ENCODE measurements at regions not wholly inside any gene's neighbourhood (a gene's known extent, or its start where the extent isn't known, plus 50 kb on each side); places are given as distances from the start of the nearest gene placed in this dataset.
"Not testable (repeated sequence)": the region's sequence is repeated elsewhere in the genome, so short reads cannot be mapped to it uniquely, and the experiment has no call there.

DNA sequence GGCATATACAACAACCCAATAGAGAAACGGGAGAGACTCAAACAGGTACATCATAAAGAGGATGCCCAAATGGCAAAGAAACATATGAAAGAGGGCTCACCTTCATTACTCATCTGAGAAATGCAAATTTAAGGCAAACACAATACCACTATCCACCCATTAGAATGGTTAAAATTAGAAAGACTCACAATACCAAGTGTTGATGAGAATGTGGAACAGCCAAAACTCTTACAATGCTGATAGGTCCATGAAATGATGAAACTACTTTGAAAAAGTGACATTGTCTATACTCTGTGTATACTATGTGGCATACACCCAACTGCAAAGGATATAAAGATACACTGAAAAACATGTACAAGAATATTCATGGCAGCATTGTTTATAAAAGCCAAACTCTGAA, 96.2 kb upstream of the TSHZ3 start:
- DNase-seq (ENCODE audit: low read depth in 2 of 2): no peak

DNA sequence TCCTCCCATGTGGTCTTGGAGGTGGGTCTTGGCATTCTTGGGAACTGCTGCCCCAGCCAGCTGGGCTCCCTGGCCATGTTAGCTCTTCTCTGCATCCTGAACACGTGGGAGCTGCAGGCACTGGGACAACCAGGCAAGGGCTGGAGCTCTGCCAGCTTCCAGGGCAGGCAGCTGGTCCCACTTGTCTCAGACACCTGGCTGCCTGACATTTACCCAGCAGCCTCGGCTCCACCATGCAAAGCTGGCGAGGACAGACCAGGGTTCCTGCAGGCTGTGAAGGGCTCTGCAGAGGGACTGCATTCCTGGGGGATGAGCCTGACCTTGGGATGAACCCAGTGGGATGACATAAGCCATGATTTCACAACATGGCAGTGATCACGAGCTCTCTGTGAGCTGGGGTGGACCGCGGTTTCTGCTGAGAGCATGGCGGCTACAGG, 99.0 kb upstream of the TSHZ3 start:
- no peak for DNase-seq (ENCODE audit: low read depth in 2 of 2)

DNA sequence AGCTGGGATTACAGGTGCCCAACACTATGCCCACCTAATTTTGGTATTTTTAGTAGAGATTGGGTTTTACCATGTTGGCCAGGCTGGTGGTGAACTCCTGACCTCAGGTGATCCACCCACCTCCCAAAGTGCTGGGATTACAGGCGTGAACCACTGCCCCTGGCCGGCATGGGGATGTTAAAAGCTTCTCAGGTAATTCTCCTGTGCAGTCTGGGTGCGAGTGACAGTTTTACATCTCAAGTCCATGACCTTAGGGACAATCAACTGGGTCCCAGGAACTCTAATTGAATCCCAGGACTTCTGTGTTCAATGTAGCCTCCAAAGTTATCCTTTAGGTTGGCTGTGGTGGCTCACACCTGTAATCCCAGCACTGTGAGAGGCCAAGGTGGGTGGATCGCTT, 100.1 kb upstream of the TSHZ3 start:
- no peak for DNase-seq (ENCODE audit: low read depth in 2 of 2)

DNA sequence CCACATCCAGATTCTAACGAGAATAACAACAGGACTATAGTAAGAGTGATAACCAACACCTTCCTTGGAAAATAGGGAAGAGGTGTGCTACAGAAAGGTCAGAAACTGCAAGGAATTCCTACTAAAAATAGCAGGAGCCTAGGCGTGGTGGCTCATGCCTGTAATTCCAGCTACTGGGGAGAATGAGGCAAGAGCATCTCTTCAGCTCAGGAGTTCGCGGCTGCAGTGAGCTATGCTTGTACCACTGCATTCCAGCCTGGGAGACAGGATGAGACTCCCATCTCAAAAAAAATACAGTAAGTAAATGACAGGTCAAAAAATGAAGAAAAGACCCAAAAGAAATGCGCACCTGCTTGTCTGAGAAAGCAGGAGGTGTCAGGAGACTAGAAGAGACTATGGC, 101.5 kb upstream of the TSHZ3 start:
- DNase-seq (ENCODE audit: low read depth in 2 of 2): no peak

- no peak for DNase-seq (ENCODE audit: low read depth in 2 of 2)
Observed at GRCh38 chr19:31451686-31452330, 102.6 kb upstream of the TSHZ3 start.

DNA sequence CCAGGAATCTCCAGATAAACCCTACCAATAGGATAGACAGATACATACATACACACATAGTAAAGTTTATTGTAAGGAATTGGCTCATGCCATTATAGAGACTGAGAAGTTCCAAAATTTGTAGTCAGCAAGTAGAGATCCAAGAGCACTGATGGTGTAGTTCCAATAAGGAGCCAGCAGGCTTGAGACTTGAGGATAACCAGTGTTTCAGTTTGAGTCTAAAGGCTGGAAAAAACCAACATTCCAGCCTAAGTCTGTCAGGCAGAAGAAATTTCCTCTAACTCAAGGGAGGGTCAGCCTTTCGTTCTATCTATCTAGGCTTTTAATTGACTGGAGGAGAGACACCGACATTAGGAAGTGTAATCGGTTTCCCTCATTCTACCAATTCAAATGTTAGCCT, 110.2 kb upstream of the TSHZ3 start:
- DNase-seq (ENCODE audit: low read depth in 2 of 2): no peak

DNA sequence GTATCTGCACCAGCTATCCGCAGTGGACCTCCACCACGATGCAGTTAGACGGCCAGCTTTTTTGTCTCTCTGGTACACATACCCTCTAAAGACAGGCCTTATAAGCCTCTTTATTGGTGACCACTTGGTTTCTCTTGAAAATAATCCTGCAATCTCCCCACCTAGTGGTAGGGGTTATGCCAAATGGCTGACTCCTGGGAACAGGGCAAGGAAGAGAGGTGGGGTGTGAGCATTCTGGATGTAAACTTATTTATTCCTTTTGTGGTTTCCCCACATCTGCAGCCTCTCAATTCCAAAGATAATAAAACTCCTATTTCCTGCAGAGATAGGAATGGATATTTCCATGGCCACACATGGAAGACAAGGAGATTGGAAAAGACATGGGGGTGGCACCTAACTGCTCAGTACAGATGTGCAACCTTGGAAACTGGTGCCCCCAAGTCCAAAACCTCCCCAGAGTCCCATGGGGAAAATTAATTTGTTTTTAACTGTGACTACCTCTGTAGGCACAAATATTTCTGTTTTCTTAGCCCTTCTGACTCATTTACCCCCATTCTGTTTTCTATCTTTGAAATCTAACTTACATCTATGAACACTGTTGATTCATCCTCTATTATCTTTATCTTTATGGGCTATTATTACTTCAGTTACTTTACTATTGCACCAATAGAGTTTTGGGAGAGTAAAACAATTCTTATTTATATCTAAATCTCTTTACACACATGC, 112.7 kb upstream of the TSHZ3 start:
- DNase-seq (ENCODE audit: low read depth in 2 of 2): no peak

GRCh38 chr19:31470229-31470939, 121.1 kb upstream of the TSHZ3 start:
- no peak for DNase-seq (ENCODE audit: low read depth in 2 of 2)

DNA sequence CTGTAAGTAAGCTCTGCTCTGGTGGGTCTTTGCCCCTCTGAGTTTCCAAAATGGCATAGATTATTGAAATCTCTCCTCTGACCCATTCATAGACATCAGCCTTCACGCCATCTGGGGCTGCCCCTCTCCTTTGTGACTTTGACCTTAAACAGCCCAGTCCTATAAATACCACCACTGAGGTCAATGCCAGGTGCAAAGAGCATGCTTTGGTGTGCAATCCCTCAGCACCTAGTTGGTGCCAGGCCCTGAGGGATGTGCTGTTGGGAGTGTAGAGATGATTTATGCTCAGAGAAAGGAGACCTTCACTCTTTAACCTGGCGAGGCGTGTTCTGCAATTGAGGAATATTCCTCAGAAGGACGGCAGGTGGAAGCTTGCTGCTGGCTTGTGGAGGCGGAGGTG, 121.7 kb upstream of the TSHZ3 start:
- DNase-seq (ENCODE audit: low read depth in 2 of 2): no peak

GRCh38 chr19:31478241-31478640, 129.0 kb upstream of the TSHZ3 start:
- DNase-seq (ENCODE audit: low read depth in 2 of 2): no peak

GRCh38 chr19:31483226-31483857, 134.1 kb upstream of the TSHZ3 start:
- DNase-seq (ENCODE audit: low read depth in 2 of 2): no peak

DNA sequence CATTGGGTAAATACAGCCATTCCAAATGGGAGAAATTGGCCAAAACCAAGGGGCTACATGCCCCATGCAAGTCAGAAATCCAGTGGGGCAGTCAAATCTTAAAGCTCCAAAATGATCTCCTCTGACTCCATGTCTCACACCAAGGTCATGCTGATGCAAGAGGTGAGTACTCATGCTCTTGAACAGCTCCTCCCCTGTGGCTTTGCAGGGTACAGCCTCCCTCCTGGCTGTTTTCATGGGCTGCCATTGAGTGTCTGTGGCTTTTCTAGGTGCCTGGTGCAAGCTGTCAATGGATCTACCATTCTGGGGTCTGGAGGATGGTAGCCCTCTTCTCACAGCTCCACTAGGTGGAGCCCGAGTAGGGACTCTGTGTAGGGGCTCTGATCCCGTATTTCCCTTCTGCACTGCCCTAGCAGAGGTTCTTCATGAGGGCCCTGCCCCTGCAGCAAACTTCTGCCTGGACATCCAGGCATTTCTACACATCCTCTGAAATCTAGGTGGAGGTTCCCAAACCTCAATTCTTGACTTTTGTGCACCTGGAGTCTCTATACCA, 135.7 kb upstream of the TSHZ3 start:
- not testable (repeated sequence) for DNase-seq (ENCODE audit: low read depth in 2 of 2)

- DNase-seq (ENCODE audit: low read depth in 2 of 2): no peak
Observed at GRCh38 chr19:31485472-31485871, 136.2 kb upstream of the TSHZ3 start.

DNA sequence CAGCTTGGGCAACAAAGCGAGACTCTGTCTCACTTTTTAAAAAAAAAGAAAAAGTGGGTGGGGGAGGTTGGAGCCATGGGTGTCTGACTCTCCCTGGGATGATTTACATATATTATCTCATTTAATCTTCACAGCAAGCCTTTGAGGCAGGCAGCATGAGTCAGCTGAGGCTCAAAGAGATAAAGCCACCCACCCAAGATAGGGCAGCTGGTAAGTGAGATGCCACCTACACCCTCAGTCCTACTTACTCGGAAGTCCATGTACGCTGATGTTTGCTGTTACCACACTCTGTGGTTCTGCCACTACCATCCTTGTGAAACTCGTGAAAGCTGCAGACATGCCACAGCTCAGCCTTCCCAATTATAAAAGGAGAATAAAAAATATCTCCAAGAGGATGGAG, 142.0 kb upstream of the TSHZ3 start:
- DNase-seq (ENCODE audit: low read depth in 2 of 2): no peak

DNA sequence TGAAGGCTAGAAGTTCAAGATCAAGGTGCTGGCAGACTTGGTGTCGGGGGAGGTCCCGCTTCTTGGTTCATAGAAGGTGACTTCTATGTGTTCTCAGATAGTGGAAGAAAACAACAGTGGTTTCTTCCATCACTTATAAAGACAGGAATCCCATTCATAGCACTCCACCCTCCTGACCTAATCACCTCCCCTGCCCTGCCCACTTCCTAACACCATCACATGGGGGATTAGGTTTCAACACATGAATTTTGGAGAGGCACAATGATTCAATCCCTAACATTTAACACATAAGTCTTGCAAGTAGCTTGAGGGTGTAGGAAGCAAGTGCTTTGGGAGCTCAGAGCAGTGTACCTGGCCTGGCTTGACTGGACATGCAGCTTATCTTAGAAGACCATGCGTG, 142.8 kb upstream of the TSHZ3 start:
- no peak for DNase-seq (ENCODE audit: low read depth in 2 of 2)

- DNase-seq (ENCODE audit: low read depth in 2 of 2): no peak
Observed at GRCh38 chr19:31496076-31496475, 146.8 kb upstream of the TSHZ3 start.

GRCh38 chr19:31497709-31498108, 148.5 kb upstream of the TSHZ3 start:
- no peak for DNase-seq (ENCODE audit: low read depth in 2 of 2)

- DNase-seq (ENCODE audit: low read depth in 2 of 2): no peak
Observed at GRCh38 chr19:31498781-31499180, 149.5 kb upstream of the TSHZ3 start.

GRCh38 chr19:31499281-31500196, 150.3 kb upstream of the TSHZ3 start:
- DNase-seq (ENCODE audit: low read depth in 2 of 2): no peak

DNA sequence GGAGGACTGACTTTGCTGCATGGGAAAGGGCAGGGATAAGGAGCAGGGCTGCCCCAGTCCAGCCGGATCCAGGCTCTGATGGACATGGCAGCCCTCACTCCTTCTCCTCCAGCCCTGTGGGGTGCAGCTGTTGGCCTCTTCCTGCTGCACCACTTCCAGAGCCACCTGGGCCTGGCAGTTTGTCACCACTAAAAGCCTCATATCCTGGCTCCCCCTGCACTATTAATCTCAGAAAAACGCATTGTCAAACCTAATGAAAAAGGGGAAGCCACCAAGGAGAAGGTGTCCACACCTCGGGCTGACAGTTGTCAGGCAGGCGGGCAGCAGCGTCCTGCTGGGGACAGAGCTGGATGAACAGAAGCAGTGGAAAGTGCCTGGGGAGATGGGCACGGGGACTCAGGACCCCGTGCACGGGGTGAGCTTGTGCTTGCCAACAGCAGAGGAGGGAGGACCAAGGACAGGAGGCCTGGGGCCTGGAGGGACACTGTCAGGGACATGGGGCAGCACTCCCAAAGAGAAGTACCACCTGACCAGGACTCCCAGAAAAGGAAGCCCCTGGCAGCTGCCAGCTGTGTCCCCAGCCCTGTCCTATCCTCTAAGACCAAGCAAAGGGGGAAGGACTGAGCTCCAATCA, 151.1 kb upstream of the TSHZ3 start:
- no peak for DNase-seq (ENCODE audit: low read depth in 2 of 2)

GRCh38 chr19:31500946-31501345, 151.7 kb upstream of the TSHZ3 start:
- no peak for DNase-seq (ENCODE audit: low read depth in 2 of 2)

All from stimulated activated CD4-positive, alpha-beta T cell treated with anti-CD3 and anti-CD28 coated beads, Interleukin-1b, Interleukin-23, amount 100 ng/mL, for 4 hours (primary cell).